ENCODE measurements at regions not wholly inside any gene's neighbourhood (a gene's known extent, or its start where the extent isn't known, plus 50 kb on each side); places are given as distances from the start of the nearest gene placed in this dataset.
"Not testable (repeated sequence)": the region's sequence is repeated elsewhere in the genome, so short reads cannot be mapped to it uniquely, and the experiment has no call there.

- no peak for DNase-seq (ENCODE audit: low read depth)
Measured at GRCh38 chr21:43287795-43288755, 119.3 kb downstream of the CRYAA start.

- DNase-seq (ENCODE audit: low read depth) = no peak
Measured at GRCh38 chr21:43287111-43287760, 118.4 kb downstream of the CRYAA start.

- no peak for DNase-seq (ENCODE audit: low read depth)
Measured at GRCh38 chr21:43286196-43286595, 117.4 kb downstream of the CRYAA start.

GRCh38 chr21:43284700-43285099, 115.9 kb downstream of the CRYAA start:
- DNase-seq (ENCODE audit: low read depth) = no peak

GRCh38 chr21:43284238-43284637, 115.4 kb downstream of the CRYAA start:
- DNase-seq (ENCODE audit: low read depth) = no peak

- not testable (repeated sequence) for DNase-seq (ENCODE audit: low read depth)
Measured at GRCh38 chr21:43283925-43284221, 115.1 kb downstream of the CRYAA start.

GRCh38 chr21:43283136-43283924, 114.5 kb downstream of the CRYAA start:
- no peak for DNase-seq (ENCODE audit: low read depth)

- DNase-seq (ENCODE audit: low read depth) = no peak
Measured at GRCh38 chr21:43282358-43283120, 113.7 kb downstream of the CRYAA start.

GRCh38 chr21:43281661-43282357, 113.0 kb downstream of the CRYAA start:
- DNase-seq (ENCODE audit: low read depth) = no peak

GRCh38 chr21:43280949-43281633, 112.3 kb downstream of the CRYAA start:
- no peak for DNase-seq (ENCODE audit: low read depth)

- no peak for DNase-seq (ENCODE audit: low read depth)
Measured at GRCh38 chr21:43279578-43279894, 110.7 kb downstream of the CRYAA start.

GRCh38 chr21:43278766-43279577, 110.2 kb downstream of the CRYAA start:
- DNase-seq (ENCODE audit: low read depth) = no peak

- no peak for DNase-seq (ENCODE audit: low read depth)
Measured at GRCh38 chr21:43278359-43278758, 109.6 kb downstream of the CRYAA start.

- no peak for DNase-seq (ENCODE audit: low read depth)
Measured at GRCh38 chr21:43277481-43278351, 108.9 kb downstream of the CRYAA start.

- DNase-seq (ENCODE audit: low read depth) = no peak
Measured at GRCh38 chr21:43276811-43277210, 108.0 kb downstream of the CRYAA start.

- no peak for DNase-seq (ENCODE audit: low read depth)
Measured at GRCh38 chr21:43275421-43276211, 106.8 kb downstream of the CRYAA start.

- DNase-seq (ENCODE audit: low read depth) = no peak
Measured at GRCh38 chr21:43274946-43275310, 106.1 kb downstream of the CRYAA start.
